ENCODE measurements at regions not wholly inside any gene's neighbourhood (a gene's known extent, or its start where the extent isn't known, plus 50 kb on each side); places are given as distances from the start of the nearest gene placed in this dataset.

DNA sequence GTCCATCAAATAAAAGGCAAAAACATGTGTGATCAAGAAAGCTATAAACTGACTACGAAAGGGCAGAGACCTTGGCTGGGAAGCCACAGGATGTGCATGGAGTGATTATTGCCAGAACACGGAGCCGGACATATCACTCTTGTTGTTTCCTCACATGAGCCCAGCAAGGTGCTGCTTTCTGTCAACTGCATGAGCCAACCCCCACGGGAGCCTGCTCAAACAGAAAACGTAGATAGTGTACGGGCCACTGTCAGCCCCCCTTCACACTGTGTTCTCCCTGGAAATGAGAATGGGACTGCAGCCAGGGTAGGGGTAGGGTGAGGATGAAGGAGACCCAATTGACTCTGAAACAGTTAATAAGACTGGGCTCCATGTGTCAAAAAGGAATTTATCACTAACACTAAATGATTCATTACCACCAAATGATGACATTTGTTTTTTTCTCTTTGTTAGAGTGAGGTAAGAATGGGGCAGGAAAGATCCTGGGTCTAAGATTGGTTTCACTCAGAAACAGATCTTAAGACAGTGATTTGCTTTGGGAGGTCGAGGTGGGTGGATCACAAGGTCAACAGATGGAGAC is 235.8 kb downstream of the MREG start:
- no peak for TF ChIP-seq CTCF (IDR thresholded peaks at IDR 0.05; ENCODE audit: low read length)
- no peak for TF ChIP-seq EZH2 (IDR thresholded peaks at IDR 0.05; ENCODE audit: borderline replicate concordance, low read length)
